ENCODE measurements at regions not wholly inside any gene's neighbourhood (a gene's known extent, or its start where the extent isn't known, plus 50 kb on each side); places are given as distances from the start of the nearest gene placed in this dataset.
A peak's percentile ranks its signal among the peaks of the same experiment; 100 is the strongest.

GRCh38 chr9:107713470-107713869 is 223.9 kb upstream of the KLF4 start:
- intact Hi-C loops (cut with micrococcal nuclease) = no loop called here
- H3K4me2 ChIP-seq (ENCODE audit: low read length) = no peak overlapping the region
- POLR2A ChIA-PET = no interaction called here

GRCh38 chr9:107712390-107712789 is 222.8 kb upstream of the KLF4 start:
- CTCF ChIA-PET = interaction anchor here (1.5 kb wide), 1 partner anchor 201 kb away, joined by 3 read pairs; no protein-coding TSS in a partner anchor
- H3K4me3 ChIP-seq (replicated peaks in 1 of 2; ENCODE audit: low read depth in 1 of 2, low read length in 2 of 2) = peak overlapping the region in 1 of 2 experiments; percentile 17; a peak in 2 of 4 replicates
- intact Hi-C loops (cut with micrococcal nuclease) = no loop called here
- peak overlapping the region; percentile 67 for H3K4me2 ChIP-seq (ENCODE audit: low read length)
- DNase-seq (ENCODE audit: low read depth, low spot score) (peak; percentile 77), ATAC-seq (peak; percentile 88)
- no peaks in the 10 kb centered on the region for H3K9me3 ChIP-seq (ENCODE audit: control insufficient read depth in 1 of 2, insufficient read depth in 1 of 2, low read depth in 1 of 2, low read length in 2 of 2)
- H3K27ac ChIP-seq (ENCODE audit: low read depth, low read length) = peak overlapping the region; percentile 17; the same call in 1 of the 2 replicates
- RAD21 ChIA-PET (ENCODE audit: low non-redundant PET in 1 of 2, low total read pairs in 2 of 2, uncharacterized antibody in 2 of 2, unreplicated experiment in 2 of 2) = interaction anchor here in 1 of 2 experiments (0.6 to 0.8 kb wide), 2 partner anchors 16 to 48 kb away, joined by 3 to 5 read pairs; no protein-coding TSS in a partner anchor
- H3K9ac ChIP-seq (ENCODE audit: low read length) = peak overlapping the region; percentile 41
- H3K36me3 ChIP-seq (ENCODE audit: control insufficient read depth in 1 of 2, insufficient read depth in 2 of 2, low read length in 2 of 2) = no peaks in the 10 kb centered on the region
- no peaks in the 10 kb centered on the region for H3K9me2 ChIP-seq (ENCODE audit: insufficient read depth)
- H3K27me3 ChIP-seq (ENCODE audit: insufficient read depth, low read length) = no peaks in the 10 kb centered on the region
- peak overlapping the region; percentile 86 for H2AFZ ChIP-seq (ENCODE audit: low read depth, low read length, poor library complexity, severe bottlenecking)
- no TSS peak for BruUV-seq (replicated peaks)
- no peaks in the 10 kb centered on the region for H4K20me1 ChIP-seq (ENCODE audit: insufficient read depth)
- peaks cover 21 to 34% of the 10 kb centered on the region in 2 experiments for H3K4me1 ChIP-seq (ENCODE audit: control insufficient read depth in 1 of 2, insufficient read depth in 2 of 2, low read length in 2 of 2)
- POLR2A ChIA-PET = interaction anchor here (0.8 kb wide), 1 partner anchor 228 kb away, joined by 3 read pairs; no protein-coding TSS in a partner anchor
- no peaks in the 10 kb centered on the region for H3K79me2 ChIP-seq (ENCODE audit: insufficient read depth, low read length)
- TF ChIP-seq REST (IDR thresholded peaks at IDR 0.05; ENCODE audit: low read depth) (no peak), SIN3A (IDR thresholded peaks at IDR 0.05; ENCODE audit: low read depth) (peak; percentile 70), ELF1 (IDR thresholded peaks at IDR 0.05; ENCODE audit: borderline replicate concordance, low read depth) (no peak), SP1 (IDR thresholded peaks at IDR 0.05; ENCODE audit: low read depth) (peak; percentile 85), EGR1 (IDR thresholded peaks at IDR 0.05; ENCODE audit: low read depth) (no peak), CEBPB (IDR thresholded peaks at IDR 0.05; ENCODE audit: low read depth) (peak; percentile 84), EZH2 (IDR thresholded peaks at IDR 0.05) (no peak), RAD21 (IDR thresholded peaks at IDR 0.05; ENCODE audit: low read depth) (peak; percentile 39), ATF3 (IDR thresholded peaks at IDR 0.05) (no peak), POLR2A (IDR thresholded peaks at IDR 0.05; ENCODE audit: borderline replicate concordance, extremely low read depth, insufficient read depth, insufficient read length) (no peak), POLR2AphosphoS5 (IDR thresholded peaks at IDR 0.05; ENCODE audit: low read depth, low read length) (peak; percentile 29; the same call in 1 of the 2 replicates), CTCF (IDR thresholded peaks at IDR 0.05 in 2 of 3, conservative IDR thresholded peaks at IDR 0.05 in 1 of 3; ENCODE audit: borderline replicate concordance in 1 of 3, insufficient read depth in 1 of 3, low read depth in 2 of 3, low read length in 2 of 3) (peak in 2 of 3 experiments; percentile 16 to 33; a peak in 3 of 6 replicates), ZNF274 (IDR thresholded peaks at IDR 0.05; ENCODE audit: low read depth, low read length) (no peak), JUND (IDR thresholded peaks at IDR 0.05) (peak; percentile 91), CBX3 (IDR thresholded peaks at IDR 0.05; ENCODE audit: low read depth) (peak; percentile 92), TCF7L2 (IDR thresholded peaks at IDR 0.05; ENCODE audit: borderline replicate concordance, extremely low read depth, insufficient read depth, insufficient read length) (peak; percentile 42)

More at GRCh38 chr9:107713470-107713869, 223.9 kb upstream of the KLF4 start:
- RAD21 ChIA-PET (ENCODE audit: low non-redundant PET in 1 of 2, low total read pairs in 2 of 2, uncharacterized antibody in 2 of 2, unreplicated experiment in 2 of 2) = no interaction called here
- Histone ChIP-seq H3K9me3 (ENCODE audit: control insufficient read depth in 1 of 2, insufficient read depth in 1 of 2, low read depth in 1 of 2, low read length in 2 of 2) (no peaks in the 10 kb centered on the region), H3K36me3 (ENCODE audit: control insufficient read depth in 1 of 2, insufficient read depth in 2 of 2, low read length in 2 of 2) (no peaks in the 10 kb centered on the region), H3K9me2 (ENCODE audit: insufficient read depth) (no peaks in the 10 kb centered on the region), H3K79me2 (ENCODE audit: insufficient read depth, low read length) (no peaks in the 10 kb centered on the region), H3K27ac (ENCODE audit: low read depth, low read length) (no peak overlapping the region), H3K27me3 (ENCODE audit: insufficient read depth, low read length) (no peaks in the 10 kb centered on the region), H3K4me1 (ENCODE audit: control insufficient read depth in 1 of 2, insufficient read depth in 2 of 2, low read length in 2 of 2) (peaks cover 21 to 26% of the 10 kb centered on the region in 2 experiments), H3K4me3 (replicated peaks in 1 of 2; ENCODE audit: low read depth in 1 of 2, low read length in 2 of 2) (no peak overlapping the region), H2AFZ (ENCODE audit: low read depth, low read length, poor library complexity, severe bottlenecking) (no peak overlapping the region), H3K9ac (ENCODE audit: low read length) (no peak overlapping the region), H4K20me1 (ENCODE audit: insufficient read depth) (no peaks in the 10 kb centered on the region)
- TF ChIP-seq EGR1 (IDR thresholded peaks at IDR 0.05; ENCODE audit: low read depth) = no peak
- BruUV-seq (replicated peaks) = no TSS peak
- DNase-seq (ENCODE audit: low read depth, low spot score) = no peak
- no peak for ATAC-seq
- CTCF ChIA-PET = no interaction called here

Measured in HCT116 (cell line).